CD14-positive monocyte (primary cell): ENCODE measurements at regions not wholly inside any gene's neighbourhood (a gene's known extent, or its start where the extent isn't known, plus 50 kb on each side); places are given as distances from the start of the nearest gene placed in this dataset.

Experiments
- DNase-seq, 3 donors: peaks; one replicate each; pipeline ENCODE4 v3.0.0-alpha.2; 2011 to 2022
- H2AFZ ChIP-seq: 2 replicates; pipeline ENCODE4 v1.6.0; 2012; ENCODE audit warnings: mild to moderate bottlenecking, low read depth, low read length, inconsistent platforms; ENCODE audit not compliant: insufficient read depth, poor library complexity, severe bottlenecking
- H3K27ac ChIP-seq, 2 donors: 1 replicate in 1 of 2; 2 replicates in 1 of 2; pipeline ENCODE4 v1.5.1; 2012 to 2013; ENCODE audit warnings: low read length in 2 of 2, control low read depth in 1 of 2, inconsistent platforms in 1 of 2, low read depth in 1 of 2, mild to moderate bottlenecking in 1 of 2
- H3K27me3 ChIP-seq, 2 donors: one replicate each; pipeline versions ENCODE4 v1.6.0 to v1.6.1; 2011 to 2013; ENCODE audit warnings: low read length in 2 of 2; ENCODE audit not compliant: control insufficient read depth in 2 of 2, insufficient read depth in 2 of 2
- H3K36me3 ChIP-seq, 2 donors: replicated peaks in 1 of 2; 1 replicate in 1 of 2; 2 replicates in 1 of 2; pipeline versions ENCODE4 v1.5.1 to v1.6.1; 2012 to 2013; ENCODE audit warnings: low read length in 2 of 2, control low read depth in 1 of 2, inconsistent platforms in 1 of 2, mild to moderate bottlenecking in 1 of 2; ENCODE audit not compliant: insufficient read depth in 2 of 2, control insufficient read depth in 1 of 2
- H3K4me1 ChIP-seq, 2 donors: 1 replicate in 1 of 2; 2 replicates in 1 of 2; pipeline versions ENCODE4 v1.5.1 to v1.6.1; 2012 to 2013; ENCODE audit warnings: low read length in 2 of 2, control low read depth in 1 of 2, inconsistent platforms in 1 of 2, mild to moderate bottlenecking in 1 of 2, moderate library complexity in 1 of 2; ENCODE audit not compliant: insufficient read depth in 2 of 2, control insufficient read depth in 1 of 2
- H3K4me2 ChIP-seq: replicated peaks from 2 replicates; pipeline ENCODE3; 2012; ENCODE audit warnings: low read length, moderate library complexity, mild to moderate bottlenecking; ENCODE audit not compliant: poor library complexity, severe bottlenecking; ENCODE audit errors: extremely low read depth
- H3K4me3 ChIP-seq, 3 experiments: fragments of 200-600 bp in 1 of 3; sonication (generic) in 1 of 3; replicated peaks in 1 of 3; 1 replicate in 2 of 3; 2 replicates in 1 of 3; pipeline ENCODE4 v1.5.1; 2011 to 2013; ENCODE audit warnings: low read length in 3 of 3, mild to moderate bottlenecking in 3 of 3, control low read depth in 2 of 3, low read depth in 2 of 3, inconsistent platforms in 1 of 3, moderate library complexity in 1 of 3
- H3K79me2 ChIP-seq: 2 replicates; pipeline ENCODE4 v1.6.0; 2012; ENCODE audit warnings: mild to moderate bottlenecking, control low read depth, inconsistent platforms, low read length, moderate library complexity; ENCODE audit not compliant: insufficient read depth
- H3K9ac ChIP-seq: 2 replicates; pipeline ENCODE4 v1.6.0; 2017; ENCODE audit warnings: low read length, mild to moderate bottlenecking; ENCODE audit not compliant: insufficient read depth, poor library complexity, severe bottlenecking
- H3K9me3 ChIP-seq, 2 donors: replicated peaks in 1 of 2; 1 replicate in 1 of 2; 2 replicates in 1 of 2; pipeline versions ENCODE4 v1.5.1 to v1.6.1; 2012 to 2013; ENCODE audit warnings: low read length in 2 of 2, control low read depth in 1 of 2; ENCODE audit not compliant: control insufficient read depth in 1 of 2, insufficient read depth in 1 of 2
- H4K20me1 ChIP-seq: 2 replicates; pipeline ENCODE4 v1.6.0; 2012; ENCODE audit warnings: mild to moderate bottlenecking, low read length, control low read depth, moderate library complexity; ENCODE audit not compliant: insufficient read depth
- H3K27ac Mint-ChIP-seq, 7 donors: one replicate each; pipeline ENCODE4 v1.8.0; 2020; ENCODE audit warnings: mild to moderate bottlenecking in 7 of 7, mixed read lengths in 7 of 7, moderate library complexity in 6 of 7, inconsistent platforms in 2 of 7
- H3K27me3 Mint-ChIP-seq, 3 donors: one replicate each; pipeline ENCODE4 v1.8.0; 2021 to 2022; ENCODE audit warnings: low read depth in 3 of 3, mild to moderate bottlenecking in 3 of 3, mixed read lengths in 3 of 3, moderate library complexity in 3 of 3, inconsistent platforms in 1 of 3
- H3K36me3 Mint-ChIP-seq, 2 donors: one replicate each; pipeline ENCODE4 v1.8.0; 2020; ENCODE audit warnings: mixed read lengths in 2 of 2, inconsistent platforms in 1 of 2, mild to moderate bottlenecking in 1 of 2
- H3K4me1 Mint-ChIP-seq: one replicate; pipeline ENCODE4 v1.8.0; 2020; ENCODE audit warnings: mild to moderate bottlenecking, mixed read lengths
- H3K4me3 Mint-ChIP-seq, 2 donors: one replicate each; pipeline ENCODE4 v1.8.0; 2020; ENCODE audit warnings: mild to moderate bottlenecking in 2 of 2, mixed read lengths in 2 of 2, moderate library complexity in 1 of 2
- H3K9me3 Mint-ChIP-seq, 7 donors: one replicate each; pipeline ENCODE4 v1.8.0; 2020 to 2022; ENCODE audit warnings: mixed read lengths in 7 of 7, mild to moderate bottlenecking in 6 of 7, moderate library complexity in 6 of 7, inconsistent platforms in 2 of 7
- WGBS: methylation state at CpG from one replicate; pipeline ENCODE4 v1.1.5; 2013; ENCODE audit warnings: missing lambda C conversion rate; ENCODE audit not compliant: insufficient coverage; 5-methylcytosine and 5-hydroxymethylcytosine counted together
- intact Hi-C, 2 donors: fragments of 100-400 bp; cut with micrococcal nuclease; formaldehyde crosslinking; loops; one replicate each; pipeline versions ENCODE4 v1.15.0 to v1.15.1; 2023
- TF ChIP-seq, protein P1 (sequence below): fragments of 200-600 bp; IDR thresholded peaks from one replicate; pipeline ENCODE4 v1.8.0; 2022; ENCODE audit warnings: antibody characterized with exemption, mild to moderate bottlenecking

- no peak overlapping the region for H3K27ac Mint-ChIP-seq
- no peaks in the 10 kb centered on the region for H3K9me3 ChIP-seq
- H3K9ac ChIP-seq, result no peak overlapping the region
- no peak overlapping the region for H3K27ac ChIP-seq
- H3K9me3 Mint-ChIP-seq, result peaks cover 0 to 9% (median 2%) of the 10 kb centered on the region in 7 donors
- H2AFZ ChIP-seq, result no peak overlapping the region
- TF ChIP-seq, protein P1, sequence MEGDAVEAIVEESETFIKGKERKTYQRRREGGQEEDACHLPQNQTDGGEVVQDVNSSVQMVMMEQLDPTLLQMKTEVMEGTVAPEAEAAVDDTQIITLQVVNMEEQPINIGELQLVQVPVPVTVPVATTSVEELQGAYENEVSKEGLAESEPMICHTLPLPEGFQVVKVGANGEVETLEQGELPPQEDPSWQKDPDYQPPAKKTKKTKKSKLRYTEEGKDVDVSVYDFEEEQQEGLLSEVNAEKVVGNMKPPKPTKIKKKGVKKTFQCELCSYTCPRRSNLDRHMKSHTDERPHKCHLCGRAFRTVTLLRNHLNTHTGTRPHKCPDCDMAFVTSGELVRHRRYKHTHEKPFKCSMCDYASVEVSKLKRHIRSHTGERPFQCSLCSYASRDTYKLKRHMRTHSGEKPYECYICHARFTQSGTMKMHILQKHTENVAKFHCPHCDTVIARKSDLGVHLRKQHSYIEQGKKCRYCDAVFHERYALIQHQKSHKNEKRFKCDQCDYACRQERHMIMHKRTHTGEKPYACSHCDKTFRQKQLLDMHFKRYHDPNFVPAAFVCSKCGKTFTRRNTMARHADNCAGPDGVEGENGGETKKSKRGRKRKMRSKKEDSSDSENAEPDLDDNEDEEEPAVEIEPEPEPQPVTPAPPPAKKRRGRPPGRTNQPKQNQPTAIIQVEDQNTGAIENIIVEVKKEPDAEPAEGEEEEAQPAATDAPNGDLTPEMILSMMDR, result no peak
- no CpG with 5 or more reads among the region's 2 CpGs for WGBS
- no peaks in the 10 kb centered on the region for H3K27me3 ChIP-seq
- no peaks in the 10 kb centered on the region for H3K4me1 Mint-ChIP-seq
- no peak for DNase-seq
- H3K4me3 ChIP-seq, result no peak overlapping the region
- H3K4me3 Mint-ChIP-seq, result no peak overlapping the region
- no peaks in the 10 kb centered on the region for H3K27me3 Mint-ChIP-seq
- H3K4me1 ChIP-seq, result no peaks in the 10 kb centered on the region
- no peaks in the 10 kb centered on the region for H3K36me3 ChIP-seq
- no peaks in the 10 kb centered on the region for H3K36me3 Mint-ChIP-seq
- intact Hi-C loops, result no loop called here
- H3K79me2 ChIP-seq, result no peaks in the 10 kb centered on the region
- no peak overlapping the region for H3K4me2 ChIP-seq
- no peaks in the 10 kb centered on the region for H4K20me1 ChIP-seq
Observed at GRCh38 chr16:26454102-26454501, 612.6 kb upstream of the C16orf82 start.

- H3K4me1 Mint-ChIP-seq, result no peaks in the 10 kb centered on the region
- H2AFZ ChIP-seq, result no peak overlapping the region
- no peak overlapping the region for H3K4me3 ChIP-seq
- no peaks in the 10 kb centered on the region for H3K79me2 ChIP-seq
- H3K4me3 Mint-ChIP-seq, result no peak overlapping the region
- no peak for DNase-seq
- no peaks in the 10 kb centered on the region for H3K27me3 ChIP-seq
- peaks cover 0 to 9% (median 2%) of the 10 kb centered on the region in 7 donors for H3K9me3 Mint-ChIP-seq
- H4K20me1 ChIP-seq, result no peaks in the 10 kb centered on the region
- intact Hi-C loops, result no loop called here
- no peaks in the 10 kb centered on the region for H3K36me3 ChIP-seq
- no peaks in the 10 kb centered on the region for H3K9me3 ChIP-seq
- 80% methylated on average over 1 of the region's 8 CpGs for WGBS
- H3K4me2 ChIP-seq, result no peak overlapping the region
- no peak overlapping the region for H3K27ac ChIP-seq
- TF ChIP-seq, protein P1, result no peak
- H3K27ac Mint-ChIP-seq, result no peak overlapping the region
- no peaks in the 10 kb centered on the region for H3K4me1 ChIP-seq
- H3K9ac ChIP-seq, result no peak overlapping the region
- peaks cover 0 to 2% (median 0%) of the 10 kb centered on the region in 3 donors for H3K27me3 Mint-ChIP-seq
- no peaks in the 10 kb centered on the region for H3K36me3 Mint-ChIP-seq
Observed at GRCh38 chr16:26456074-26456473, 610.7 kb upstream of the C16orf82 start.
